Chondrocyte (in vitro differentiated cells): ENCODE measurements at regions not wholly inside any gene's neighbourhood (a gene's known extent, or its start where the extent isn't known, plus 50 kb on each side); places are given as distances from the start of the nearest gene placed in this dataset.

ENCODE experiments used
- DNase-seq: peaks from one replicate; pipeline ENCODE4 v3.0.0; 2021; ENCODE audit warnings: mixed read lengths, low spot score
- H3K27ac Mint-ChIP-seq: one replicate; pipeline ENCODE4 v1.8.0; 2021; ENCODE audit warnings: mild to moderate bottlenecking, moderate library complexity, mixed read lengths; ENCODE audit not compliant: unreplicated experiment
- H3K27me3 Mint-ChIP-seq: 2 replicates; pipeline ENCODE4 v1.8.0; 2021; ENCODE audit warnings: low read depth, mixed read lengths
- H3K36me3 Mint-ChIP-seq: 2 replicates; pipeline ENCODE4 v1.8.0; 2021; ENCODE audit warnings: low read depth, mixed read lengths
- H3K4me1 Mint-ChIP-seq: 2 replicates; pipeline ENCODE4 v1.8.0; 2021; ENCODE audit warnings: low read depth, mild to moderate bottlenecking, mixed read lengths
- H3K4me3 Mint-ChIP-seq: one replicate; pipeline ENCODE4 v1.8.0; 2021; ENCODE audit warnings: mild to moderate bottlenecking, moderate library complexity, mixed read lengths; ENCODE audit not compliant: unreplicated experiment
- H3K9me3 Mint-ChIP-seq: 2 replicates; pipeline ENCODE4 v1.8.0; 2021; ENCODE audit warnings: low read depth, mixed read lengths
- CTCF ChIP-seq: fragments of 200-600 bp; sonication (generic); IDR thresholded peaks from 2 replicates; pipeline ENCODE4 v1.5.0; 2021; ENCODE audit warnings: antibody characterized with exemption, mild to moderate bottlenecking, moderate library complexity

DNA sequence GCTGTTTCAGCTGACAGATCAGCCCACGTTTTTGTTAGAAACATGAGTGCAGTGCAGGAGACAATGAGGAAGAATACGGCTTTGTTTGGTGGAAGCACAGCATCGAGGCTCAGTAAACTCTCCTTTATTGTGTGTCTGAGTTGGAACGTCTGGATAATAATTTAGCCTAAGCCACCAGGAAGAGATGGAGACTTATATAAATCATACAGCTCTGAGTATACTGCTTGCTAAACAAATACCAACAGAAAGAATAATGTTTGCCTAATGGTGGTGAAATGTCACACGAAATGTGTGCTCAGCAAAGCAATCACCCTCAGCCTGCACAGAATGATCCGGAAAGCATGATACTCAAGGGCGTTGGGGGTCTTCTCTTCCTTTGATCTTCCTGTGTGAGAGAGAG, 664.1 kb upstream of the ADARB2 start:
- H3K4me3 Mint-ChIP-seq, result no peak overlapping the region
- no peaks in the 10 kb centered on the region for H3K4me1 Mint-ChIP-seq
- no peaks in the 10 kb centered on the region for H3K36me3 Mint-ChIP-seq
- H3K9me3 Mint-ChIP-seq, result no peaks in the 10 kb centered on the region
- H3K27ac Mint-ChIP-seq, result no peak overlapping the region
- no peak for TF ChIP-seq CTCF
- peaks cover 25% of the 10 kb centered on the region for H3K27me3 Mint-ChIP-seq
- no peak for DNase-seq

DNA sequence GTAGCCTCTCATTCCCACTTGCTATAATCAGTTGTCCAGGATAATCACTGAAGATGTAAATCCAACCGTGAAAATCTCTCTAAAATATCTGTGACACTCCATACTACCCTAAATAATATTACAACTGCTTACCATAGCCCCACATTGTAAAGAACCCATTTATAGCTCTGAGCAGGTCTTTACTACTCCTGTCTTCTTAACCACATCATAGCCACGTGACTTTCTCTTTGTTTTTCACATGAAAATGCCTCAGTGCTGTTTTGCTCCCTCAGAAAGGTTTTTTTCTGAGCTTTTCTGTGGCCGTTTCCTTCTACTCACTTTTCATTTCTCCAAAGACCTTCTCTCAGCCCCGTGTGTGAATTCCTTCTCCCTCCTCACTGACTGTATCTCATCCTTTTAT, 662.2 kb upstream of the ADARB2 start:
- TF ChIP-seq CTCF, result no peak
- H3K36me3 Mint-ChIP-seq, result no peaks in the 10 kb centered on the region
- no peak overlapping the region for H3K4me3 Mint-ChIP-seq
- no peaks in the 10 kb centered on the region for H3K9me3 Mint-ChIP-seq
- no peaks in the 10 kb centered on the region for H3K4me1 Mint-ChIP-seq
- no peak for DNase-seq
- H3K27ac Mint-ChIP-seq, result no peak overlapping the region
- peaks cover 30% of the 10 kb centered on the region for H3K27me3 Mint-ChIP-seq

DNA sequence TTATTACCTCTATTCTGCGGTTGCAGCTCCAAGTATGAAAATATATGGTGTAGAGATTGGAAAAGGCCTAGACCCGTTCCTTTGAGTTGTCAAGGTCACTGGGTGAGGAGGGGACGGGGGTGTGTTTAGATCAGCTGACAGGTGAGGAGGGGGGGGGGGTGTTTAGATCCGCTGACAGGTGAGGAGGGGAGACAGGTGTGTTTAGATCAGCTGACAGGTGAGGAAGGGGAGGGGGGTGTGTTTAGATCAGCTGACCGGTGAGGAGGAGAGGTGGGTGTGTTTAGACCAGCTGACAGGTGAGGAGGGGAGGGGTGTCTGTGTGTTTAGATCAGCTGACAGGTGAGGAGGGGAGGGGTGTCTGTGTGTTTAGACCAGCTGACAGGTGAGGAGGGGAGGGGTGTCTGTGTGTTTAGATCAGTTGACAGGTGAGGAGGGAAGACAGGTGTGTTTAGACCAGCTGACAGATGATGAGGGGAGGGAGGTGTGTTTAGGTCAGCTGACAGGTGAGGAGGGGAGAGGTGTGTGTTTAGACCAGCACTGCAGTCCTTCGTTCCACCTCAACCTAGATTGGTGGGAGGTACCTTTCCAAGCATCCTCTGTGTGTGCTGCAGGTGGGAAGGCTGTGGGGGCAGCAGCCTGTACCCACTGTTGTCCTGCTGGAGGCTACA, 655.0 kb upstream of the ADARB2 start:
- Mint-ChIP-seq H3K4me3 (no peak overlapping the region), H3K4me1 (no peaks in the 10 kb centered on the region), H3K36me3 (no peaks in the 10 kb centered on the region), H3K9me3 (no peaks in the 10 kb centered on the region), H3K27me3 (peaks cover 20% of the 10 kb centered on the region), H3K27ac (no peak overlapping the region)
- no peak for DNase-seq
- no peak for TF ChIP-seq CTCF

DNA sequence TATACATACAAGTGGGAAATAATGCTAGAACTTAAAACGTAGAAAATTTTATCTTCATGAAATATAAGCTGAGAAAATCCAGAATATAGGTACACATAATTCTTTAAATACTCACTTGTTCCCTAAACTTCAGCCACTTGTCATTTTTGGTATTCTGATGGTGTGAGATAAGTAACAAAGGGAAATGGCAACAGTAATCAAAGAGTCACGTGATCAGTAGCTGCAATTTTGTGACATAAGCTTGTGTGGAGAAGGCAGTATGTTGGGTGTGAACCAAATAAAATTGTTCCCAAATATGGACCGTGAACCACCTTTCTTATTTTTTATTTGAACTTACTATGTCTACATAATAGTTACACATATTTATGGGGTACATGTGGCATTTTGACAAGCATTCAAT, 650.3 kb upstream of the ADARB2 start:
- peaks cover 4% of the 10 kb centered on the region for H3K36me3 Mint-ChIP-seq
- no peaks in the 10 kb centered on the region for H3K4me1 Mint-ChIP-seq
- no peak overlapping the region for H3K4me3 Mint-ChIP-seq
- no peak for DNase-seq
- H3K27me3 Mint-ChIP-seq, result peaks cover 14% of the 10 kb centered on the region
- peaks cover 10% of the 10 kb centered on the region for H3K9me3 Mint-ChIP-seq
- no peak for TF ChIP-seq CTCF
- H3K27ac Mint-ChIP-seq, result no peak overlapping the region

DNA sequence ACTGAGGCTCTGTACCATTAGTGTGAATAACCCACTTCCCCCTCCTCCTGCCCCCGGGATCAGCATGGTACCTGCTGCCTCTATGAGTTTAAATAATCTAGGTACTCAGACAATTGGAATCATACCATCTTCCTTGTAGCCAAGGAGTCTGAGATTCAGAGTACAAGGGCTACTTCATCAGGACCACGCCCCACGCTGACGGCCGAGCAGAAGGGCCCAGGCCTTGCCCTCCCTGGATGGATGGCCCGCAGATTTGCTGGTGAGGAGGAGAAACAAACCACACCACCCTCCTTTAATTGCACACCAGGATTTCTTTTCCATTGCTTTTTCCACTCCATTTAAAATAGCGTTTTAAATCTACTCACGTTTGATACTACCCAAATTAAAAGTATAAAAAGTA, 649.9 kb upstream of the ADARB2 start:
- H3K4me1 Mint-ChIP-seq, result no peaks in the 10 kb centered on the region
- no peak for DNase-seq
- H3K4me3 Mint-ChIP-seq, result no peak overlapping the region
- TF ChIP-seq CTCF, result no peak
- H3K36me3 Mint-ChIP-seq, result peaks cover 4% of the 10 kb centered on the region
- H3K27ac Mint-ChIP-seq, result no peak overlapping the region
- peaks cover 14% of the 10 kb centered on the region for H3K27me3 Mint-ChIP-seq
- peaks cover 10% of the 10 kb centered on the region for H3K9me3 Mint-ChIP-seq
